H1 (cell line): ENCODE measurements at regions not wholly inside any gene's neighbourhood (a gene's known extent, or its start where the extent isn't known, plus 50 kb on each side); places are given as distances from the start of the nearest gene placed in this dataset.

Experiments used
- CTCF ChIA-PET: fragments of 300-600 bp; sonication (Branson Sonifier 250); formaldehyde crosslinking; loops from one replicate; lab custom pipeline; 2021; ENCODE audit not compliant: partially characterized antibody; lab: Charles Lee
- POLR2A ChIA-PET: fragments of 300-600 bp; sonication (Branson Sonifier 250); formaldehyde crosslinking; loops from one replicate; lab custom pipeline; 2021; ENCODE audit warnings: inconsistent platforms; ENCODE audit not compliant: partially characterized antibody; lab: Charles Lee
- DNase-seq, 2 experiments: peaks; one replicate each; pipeline versions ENCODE4 v3.0.0 to v3.0.0-alpha.2; 2010 to 2022; ENCODE audit warnings: low spot score in 2 of 2, low read depth in 1 of 2, mixed read lengths in 1 of 2
- FAIRE-seq: peaks from 2 replicates; lab custom pipeline; 2011; peaks lifted over from hg19 to GRCh38; lab: Jason Lieb, UNC
- H2AFZ ChIP-seq: 2 replicates; pipeline ENCODE4 v1.8.1; 2012; ENCODE audit warnings: low read length, inconsistent platforms
- H2AK5ac ChIP-seq: 2 replicates; pipeline ENCODE4 v1.6.1; 2013; ENCODE audit warnings: low read depth, low read length
- H2BK120ac ChIP-seq: replicated peaks from 2 replicates; pipeline ENCODE3; 2013; ENCODE audit warnings: low read depth, low read length, inconsistent platforms
- H2BK12ac ChIP-seq: 2 replicates; pipeline ENCODE4 v1.6.1; 2013; ENCODE audit warnings: low read depth, low read length
- H2BK15ac ChIP-seq: 2 replicates; pipeline ENCODE4 v1.6.1; 2013; ENCODE audit warnings: low read length
- H2BK20ac ChIP-seq: 2 replicates; pipeline ENCODE4 v1.6.1; 2013; ENCODE audit warnings: low read length
- H2BK5ac ChIP-seq: 2 replicates; pipeline ENCODE4 v1.6.1; 2013; ENCODE audit warnings: low read depth, low read length
- H3K14ac ChIP-seq: 2 replicates; pipeline ENCODE4 v1.6.1; 2013; ENCODE audit warnings: inconsistent platforms; ENCODE audit not compliant: insufficient read length
- H3K18ac ChIP-seq: 2 replicates; pipeline ENCODE4 v1.6.1; 2013; ENCODE audit warnings: low read length; ENCODE audit errors: extremely low read depth
- H3K23ac ChIP-seq: 2 replicates; pipeline ENCODE4 v1.6.1; 2013; ENCODE audit warnings: inconsistent platforms; ENCODE audit not compliant: insufficient read length
- H3K23me2 ChIP-seq: 2 replicates; pipeline ENCODE4 v1.6.1; 2013; ENCODE audit warnings: low read depth, low read length
- H3K27ac ChIP-seq: 2 replicates; pipeline ENCODE4 v1.6.1; 2011; ENCODE audit warnings: low read depth, low read length, inconsistent platforms
- H3K27me3 ChIP-seq, 4 experiments: replicated peaks in 1 of 4; 1 replicate in 1 of 4; 2 replicates in 3 of 4; pipeline versions ENCODE4 v1.6.1 to v1.8.1; 2011 to 2013; ENCODE audit warnings: low read length in 3 of 4, mild to moderate bottlenecking in 3 of 4, inconsistent platforms in 2 of 4, mixed read lengths in 2 of 4, moderate library complexity in 1 of 4; ENCODE audit not compliant: control insufficient read depth in 3 of 4, insufficient read depth in 3 of 4; ENCODE audit errors: extremely low read depth in 1 of 4
- H3K36me3 ChIP-seq, 4 experiments: 2 replicates each; pipeline versions ENCODE4 v1.6.1 to v1.8.1; 2011 to 2013; ENCODE audit warnings: mild to moderate bottlenecking in 4 of 4, low read length in 3 of 4, moderate library complexity in 2 of 4, control low read depth in 1 of 4, inconsistent platforms in 1 of 4; ENCODE audit not compliant: insufficient read depth in 4 of 4, control insufficient read depth in 2 of 4
- H3K4ac ChIP-seq: replicated peaks from 2 replicates; pipeline ENCODE3; 2013; ENCODE audit warnings: low read length, low read depth, mixed read lengths, inconsistent platforms; ENCODE audit not compliant: insufficient read length
- H3K4me1 ChIP-seq, 4 experiments: replicated peaks in 1 of 4; 1 replicate in 1 of 4; 2 replicates in 3 of 4; pipeline versions ENCODE4 v1.6.1 to v1.8.1; 2011 to 2013; ENCODE audit warnings: low read length in 3 of 4, inconsistent platforms in 2 of 4, mixed read lengths in 1 of 4; ENCODE audit not compliant: insufficient read depth in 4 of 4, control insufficient read depth in 3 of 4
- H3K4me2 ChIP-seq, 2 experiments: 2 replicates each; pipeline versions ENCODE4 v1.6.1 to v1.8.1; 2011 to 2013; ENCODE audit warnings: low read depth in 2 of 2, low read length in 2 of 2, control low read depth in 1 of 2, inconsistent platforms in 1 of 2, mild to moderate bottlenecking in 1 of 2; ENCODE audit not compliant: insufficient read depth in 1 of 2
- H3K4me3 ChIP-seq, 4 experiments: fragments of 200-600, 300-600 bp in 1 of 4; sonication (generic), shearing (Covaris generic), sonication (Bioruptor Twin) in 1 of 4; 2 replicates each; pipeline versions ENCODE4 v1.5.1 to v1.8.1; 2011 to 2016; ENCODE audit warnings: low read length in 4 of 4, low read depth in 3 of 4, control low read depth in 2 of 4, inconsistent platforms in 2 of 4, mild to moderate bottlenecking in 2 of 4, mixed read lengths in 1 of 4, moderate library complexity in 1 of 4; ENCODE audit not compliant: insufficient read depth in 2 of 4; ENCODE audit errors: extremely low read depth in 1 of 4
- H3K56ac ChIP-seq: replicated peaks from 2 replicates; pipeline ENCODE3; 2013; ENCODE audit warnings: low read depth, mild to moderate bottlenecking, mixed read lengths, low read length, inconsistent platforms; ENCODE audit not compliant: insufficient read length
- H3K79me1 ChIP-seq: 2 replicates; pipeline ENCODE4 v1.6.1; 2013; ENCODE audit warnings: low read depth, low read length, control low read depth
- H3K79me2 ChIP-seq, 2 experiments: 2 replicates each; pipeline versions ENCODE4 v1.6.1 to v1.8.1; 2012 to 2013; ENCODE audit warnings: low read length in 2 of 2, mild to moderate bottlenecking in 2 of 2, inconsistent platforms in 1 of 2; ENCODE audit not compliant: insufficient read depth in 2 of 2, control insufficient read depth in 1 of 2
- H3K9ac ChIP-seq, 4 experiments: replicated peaks in 1 of 4; 1 replicate in 1 of 4; 2 replicates in 3 of 4; pipeline versions ENCODE4 v1.6.1 to v1.8.1; 2011 to 2013; ENCODE audit warnings: low read depth in 3 of 4, low read length in 3 of 4, control low read depth in 2 of 4, mild to moderate bottlenecking in 2 of 4, moderate library complexity in 2 of 4, inconsistent platforms in 1 of 4; ENCODE audit errors: extremely low read depth in 1 of 4
- H3K9me3 ChIP-seq, 2 experiments: 2 replicates each; pipeline versions ENCODE4 v1.6.1 to v1.8.1; 2012 to 2013; ENCODE audit warnings: mild to moderate bottlenecking in 2 of 2, moderate library complexity in 2 of 2, control low read depth in 1 of 2, inconsistent platforms in 1 of 2, low read depth in 1 of 2, low read length in 1 of 2, mixed read lengths in 1 of 2; ENCODE audit not compliant: insufficient read depth in 2 of 2
- H4K20me1 ChIP-seq, 2 experiments: replicated peaks in 1 of 2; 2 replicates each; pipeline versions ENCODE3 to v1.8.1; 2011 to 2013; ENCODE audit warnings: inconsistent platforms in 2 of 2, low read length in 2 of 2, mild to moderate bottlenecking in 1 of 2; ENCODE audit not compliant: insufficient read depth in 2 of 2, control insufficient read depth in 1 of 2
- H4K5ac ChIP-seq: 2 replicates; pipeline ENCODE4 v1.6.1; 2013; ENCODE audit warnings: low read length, low read depth, mixed read lengths, inconsistent platforms; ENCODE audit not compliant: insufficient read length
- H4K8ac ChIP-seq: 2 replicates; pipeline ENCODE4 v1.8.0; 2013; ENCODE audit warnings: mild to moderate bottlenecking, moderate library complexity, low read length, inconsistent platforms; ENCODE audit not compliant: insufficient read depth; ENCODE audit errors: extremely low read depth
- H4K91ac ChIP-seq: replicated peaks from 2 replicates; pipeline ENCODE3; 2013; ENCODE audit warnings: low read length, mixed read lengths, inconsistent platforms; ENCODE audit not compliant: insufficient read length
- CEBPB ChIP-seq: IDR thresholded peaks from 2 replicates; pipeline ENCODE4 v1.6.1; 2012; ENCODE audit warnings: low read depth, low read length
- EP300 ChIP-seq, 2 experiments: IDR thresholded peaks; 1 replicate in 1 of 2; 2 replicates in 1 of 2; pipeline ENCODE4 v1.6.1; 2011 to 2012; ENCODE audit warnings: low read depth in 2 of 2, low read length in 2 of 2, mild to moderate bottlenecking in 2 of 2, borderline replicate concordance in 1 of 2, inconsistent platforms in 1 of 2, moderate library complexity in 1 of 2
- SP2 ChIP-seq: IDR thresholded peaks from 2 replicates; pipeline ENCODE4 v1.6.1; 2012; ENCODE audit warnings: mild to moderate bottlenecking, low read length, inconsistent platforms
- WGBS, 2 experiments: shearing (Covaris generic) in 1 of 2; methylation state at CpG; one replicate each; pipeline versions ENCODE4 v1.1.6 to v1.1.7; 2013 to 2015; ENCODE audit warnings: low lambda C conversion rate in 2 of 2, mixed read lengths in 2 of 2, inconsistent platforms in 1 of 2, low coverage in 1 of 2, missing lambda C conversion rate in 1 of 2; ENCODE audit not compliant: insufficient replicate concordance in 2 of 2, insufficient coverage in 1 of 2, insufficient read length in 1 of 2; ENCODE audit errors: extremely low coverage in 1 of 2, missing lambda C conversion rate in 1 of 2; 5-methylcytosine and 5-hydroxymethylcytosine counted together

DNA sequence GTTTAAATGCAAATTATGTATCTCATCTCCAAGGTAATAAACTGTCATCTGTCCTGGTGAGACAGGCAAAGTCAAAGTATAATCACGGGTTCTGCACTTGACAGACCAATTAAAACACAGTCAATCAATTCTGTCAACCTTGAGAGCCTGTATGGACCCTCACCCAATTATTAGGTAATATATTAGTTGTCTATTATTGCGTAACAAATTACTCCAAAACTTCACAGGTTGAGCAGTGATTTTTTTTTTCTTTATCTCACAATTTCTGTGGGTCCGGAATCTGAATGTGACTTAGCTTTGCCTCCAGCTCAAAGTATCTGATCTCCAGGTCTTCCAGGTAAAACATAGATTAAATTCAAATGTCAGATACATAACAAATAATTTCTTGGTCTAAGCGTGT is 707.4 kb upstream of the ARGLU1 start:
- Histone ChIP-seq H3K56ac (no peak overlapping the region), H3K9me3 (no peaks in the 10 kb centered on the region), H3K79me2 (no peaks in the 10 kb centered on the region), H2BK12ac (no peak overlapping the region), H3K4me2 (no peak overlapping the region), H3K27ac (no peak overlapping the region), H3K4me1 (peaks cover 0 to 3% (median 0%) of the 10 kb centered on the region in 4 experiments; a peak in 2 of 7 replicates), H2BK15ac (no peak overlapping the region), H3K23me2 (no peaks in the 10 kb centered on the region), H3K36me3 (no peaks in the 10 kb centered on the region), H2BK5ac (no peak overlapping the region), H2BK120ac (no peak overlapping the region), H3K79me1 (no peaks in the 10 kb centered on the region), H3K14ac (no peak overlapping the region), H3K4ac (no peak overlapping the region), H2AK5ac (no peak overlapping the region), H4K5ac (no peak overlapping the region), H3K27me3 (no peaks in the 10 kb centered on the region), H3K9ac (no peak overlapping the region), H2AFZ (no peak overlapping the region), H3K18ac (no peak overlapping the region), H3K4me3 (no peak overlapping the region), H4K8ac (no peak overlapping the region), H2BK20ac (no peak overlapping the region), H3K23ac (no peak overlapping the region), H4K20me1 (no peaks in the 10 kb centered on the region), H4K91ac (no peak overlapping the region)
- ChIA-PET CTCF (interaction anchor here (1.5 kb wide), 1 partner anchor 26 kb away, joined by 8 read pairs; no protein-coding TSS in a partner anchor), POLR2A (no interaction called here)
- 71% methylated on average over 4 of the region's 4 CpGs; no CpG with 5 or more reads in 1 of the 2 experiments for WGBS, 2 experiments
- FAIRE-seq (no peak), DNase-seq (no peak)
- TF ChIP-seq CEBPB (peak; percentile 78; the same call in 1 of the 2 replicates), EP300 (IDR thresholded peaks at IDR 0.05; ENCODE audit: borderline replicate concordance in 1 of 2, low read depth in 2 of 2, low read length in 2 of 2) (no peak), SP2 (no peak)
